Common myeloid progenitor, CD34-positive (primary cell): ENCODE measurements at regions not wholly inside any gene's neighbourhood (a gene's known extent, or its start where the extent isn't known, plus 50 kb on each side); places are given as distances from the start of the nearest gene placed in this dataset.

Source experiments
- CTCF ChIA-PET: fragments of 350-600 bp; sonication (Branson Sonifier 250); formaldehyde crosslinking; loops from one replicate; lab custom pipeline; 2021; ENCODE audit warnings: antibody characterized with exemption; lab: Charles Lee
- POLR2A ChIA-PET: fragments of 350-600 bp; sonication (Branson Sonifier 250); formaldehyde crosslinking; loops from one replicate; lab custom pipeline; 2021; ENCODE audit warnings: antibody characterized with exemption; lab: Charles Lee
- DNase-seq, 3 donors: peaks; one replicate each; pipeline versions ENCODE4 v3.0.0 to v3.0.0-alpha.2; 2013
- H3K27ac ChIP-seq, 2 experiments: 1 replicate in 1 of 2; 2 replicates in 1 of 2; pipeline ENCODE4 v1.7.0; 2013; ENCODE audit warnings: inconsistent platforms in 2 of 2, low read length in 2 of 2, mild to moderate bottlenecking in 2 of 2, low read depth in 1 of 2, moderate library complexity in 1 of 2; ENCODE audit not compliant: severe bottlenecking in 2 of 2, insufficient read depth in 1 of 2, poor library complexity in 1 of 2
- H3K27me3 ChIP-seq, 5 experiments: replicated peaks in 2 of 5; 1 replicate in 3 of 5; 2 replicates in 2 of 5; pipeline versions ENCODE4 v1.6.1 to v1.7.0; 2013; ENCODE audit warnings: low read length in 4 of 5, mild to moderate bottlenecking in 2 of 5, moderate library complexity in 2 of 5, inconsistent platforms in 1 of 5; ENCODE audit not compliant: insufficient read depth in 5 of 5, control insufficient read depth in 4 of 5
- H3K36me3 ChIP-seq, 4 experiments: 1 replicate in 2 of 4; 2 replicates in 2 of 4; pipeline versions ENCODE4 v1.6.1 to v1.7.0; 2013; ENCODE audit warnings: low read length in 3 of 4, control low read depth in 1 of 4, mild to moderate bottlenecking in 1 of 4; ENCODE audit not compliant: control insufficient read depth in 4 of 4, insufficient read depth in 4 of 4
- H3K4me1 ChIP-seq, 4 experiments: 1 replicate in 3 of 4; 2 replicates in 1 of 4; pipeline versions ENCODE4 v1.6.1 to v1.7.1; 2013; ENCODE audit warnings: low read length in 3 of 4, mild to moderate bottlenecking in 3 of 4, control low read depth in 1 of 4, inconsistent platforms in 1 of 4, moderate library complexity in 1 of 4; ENCODE audit not compliant: control insufficient read depth in 4 of 4, insufficient read depth in 4 of 4; ENCODE audit errors: control extremely low read depth in 1 of 4
- H3K4me3 ChIP-seq, 7 experiments: 1 replicate in 4 of 7; 2 replicates in 3 of 7; pipeline versions ENCODE4 v1.5.1 to v1.7.0; 2013; ENCODE audit warnings: mild to moderate bottlenecking in 7 of 7, low read length in 6 of 7, moderate library complexity in 6 of 7, inconsistent platforms in 2 of 7, low read depth in 2 of 7, control low read depth in 1 of 7; ENCODE audit not compliant: insufficient read depth in 4 of 7, control insufficient read depth in 1 of 7; ENCODE audit errors: extremely low read depth in 1 of 7
- H3K9me3 ChIP-seq, 5 experiments: 1 replicate in 4 of 5; 2 replicates in 1 of 5; pipeline versions ENCODE4 v1.6.1 to v1.7.1; 2013; ENCODE audit warnings: low read length in 4 of 5, mild to moderate bottlenecking in 2 of 5, inconsistent platforms in 1 of 5, low read depth in 1 of 5, moderate library complexity in 1 of 5; ENCODE audit not compliant: control insufficient read depth in 4 of 5, insufficient read depth in 2 of 5; ENCODE audit errors: control extremely low read depth in 1 of 5
- WGBS: methylation state at CpG from one replicate; pipeline ENCODE4 v1.1.5; 2013; ENCODE audit not compliant: insufficient coverage; 5-methylcytosine and 5-hydroxymethylcytosine counted together

DNA sequence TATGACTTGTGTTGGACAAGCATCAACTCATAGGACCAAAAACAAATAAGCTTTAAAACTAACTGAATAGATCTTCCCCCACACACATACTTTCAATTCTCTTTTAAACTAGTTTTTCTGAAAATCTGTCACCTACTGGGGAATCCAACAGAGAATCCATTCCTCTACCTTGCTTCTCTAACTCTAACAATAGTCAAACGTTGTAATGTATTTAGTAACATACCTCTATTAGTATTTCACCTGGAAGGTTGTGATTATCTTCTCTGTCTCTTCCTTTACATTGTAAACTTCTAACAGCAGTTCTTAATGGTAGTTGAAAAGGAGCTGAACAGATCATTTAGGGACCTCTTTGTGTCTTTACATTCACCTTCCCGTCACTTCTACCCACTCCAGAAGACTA is 337.1 kb upstream of the FAM241A start:
- CTCF ChIA-PET: no interaction called here
- POLR2A ChIA-PET: no interaction called here

GRCh38 chr4:111811661-111812060 is 333.6 kb upstream of the FAM241A start:
- no CpG with 5 or more reads among the region's 2 CpGs for WGBS
- CTCF ChIA-PET: no interaction called here
- no peaks in the 10 kb centered on the region for H3K27me3 ChIP-seq

More for the DNA sequence above, 337.1 kb upstream of the FAM241A start:
- no peak for DNase-seq
- H3K4me1 ChIP-seq: no peaks in the 10 kb centered on the region
- H3K9me3 ChIP-seq: no peaks in the 10 kb centered on the region
- H3K27me3 ChIP-seq: no peaks in the 10 kb centered on the region
- WGBS: no CpG with 5 or more reads among the region's 2 CpGs
- H3K27ac ChIP-seq: no peak overlapping the region
- H3K4me3 ChIP-seq: no peak overlapping the region
- H3K36me3 ChIP-seq: no peaks in the 10 kb centered on the region

DNA sequence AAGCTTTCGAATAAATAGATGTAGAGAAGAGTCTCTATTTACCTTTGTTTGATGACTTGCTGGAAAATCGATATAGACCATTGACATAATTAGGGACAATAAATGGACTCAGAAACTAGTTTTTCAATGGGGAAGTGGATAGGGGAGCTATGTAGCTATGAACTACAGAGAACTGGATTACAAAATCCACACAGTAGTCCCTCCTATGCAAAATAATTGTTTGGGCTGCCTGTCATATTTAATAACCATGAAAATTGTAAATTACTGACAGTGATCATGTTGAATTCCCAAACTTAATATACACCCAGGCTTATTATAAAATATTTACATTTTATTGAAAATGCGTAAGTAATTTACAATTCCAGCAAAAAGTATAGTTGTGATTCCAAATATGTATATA is 333.1 kb upstream of the FAM241A start:
- CTCF ChIA-PET: no interaction called here
- no peak overlapping the region for H3K27ac ChIP-seq
- no peak for DNase-seq
- no peaks in the 10 kb centered on the region for H3K9me3 ChIP-seq
- 86% methylated on average over 1 of the region's 3 CpGs for WGBS
- H3K4me1 ChIP-seq: no peaks in the 10 kb centered on the region
- H3K36me3 ChIP-seq: no peaks in the 10 kb centered on the region
- POLR2A ChIA-PET: no interaction called here
- H3K4me3 ChIP-seq: no peak overlapping the region
- H3K27me3 ChIP-seq: no peaks in the 10 kb centered on the region

More at GRCh38 chr4:111811661-111812060, 333.6 kb upstream of the FAM241A start:
- no peaks in the 10 kb centered on the region for H3K4me1 ChIP-seq
- DNase-seq: no peak
- H3K36me3 ChIP-seq: no peaks in the 10 kb centered on the region
- H3K4me3 ChIP-seq: no peak overlapping the region
- no peak overlapping the region for H3K27ac ChIP-seq
- POLR2A ChIA-PET: no interaction called here
- no peaks in the 10 kb centered on the region for H3K9me3 ChIP-seq

DNA sequence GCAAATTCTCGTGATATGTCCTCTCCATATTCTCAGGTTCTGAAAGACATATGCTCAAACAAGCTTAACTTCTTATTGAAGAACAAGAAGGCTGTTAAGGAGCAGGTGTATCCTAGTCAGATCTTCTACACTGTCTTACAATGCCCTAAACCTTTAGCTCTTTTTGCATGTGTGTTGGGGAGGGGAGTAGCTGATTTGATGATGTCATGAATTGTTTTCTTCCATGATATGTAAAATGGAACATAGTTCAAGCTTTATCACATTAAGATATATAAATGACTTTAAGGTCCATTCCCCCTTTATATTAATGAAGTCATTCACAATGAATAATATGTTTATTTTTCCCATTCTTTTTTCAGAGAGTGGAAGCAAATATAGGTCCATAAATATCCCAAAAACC is 332.5 kb upstream of the FAM241A start:
- POLR2A ChIA-PET: no interaction called here
- Histone ChIP-seq H3K4me3 (no peak overlapping the region), H3K27me3 (no peaks in the 10 kb centered on the region), H3K4me1 (no peaks in the 10 kb centered on the region), H3K27ac (no peak overlapping the region), H3K36me3 (no peaks in the 10 kb centered on the region), H3K9me3 (peaks cover 0 to 2% (median 0%) of the 10 kb centered on the region in 5 experiments)
- no CpG with 5 or more reads among the region's 1 CpG for WGBS
- CTCF ChIA-PET: no interaction called here
- no peak for DNase-seq

DNA sequence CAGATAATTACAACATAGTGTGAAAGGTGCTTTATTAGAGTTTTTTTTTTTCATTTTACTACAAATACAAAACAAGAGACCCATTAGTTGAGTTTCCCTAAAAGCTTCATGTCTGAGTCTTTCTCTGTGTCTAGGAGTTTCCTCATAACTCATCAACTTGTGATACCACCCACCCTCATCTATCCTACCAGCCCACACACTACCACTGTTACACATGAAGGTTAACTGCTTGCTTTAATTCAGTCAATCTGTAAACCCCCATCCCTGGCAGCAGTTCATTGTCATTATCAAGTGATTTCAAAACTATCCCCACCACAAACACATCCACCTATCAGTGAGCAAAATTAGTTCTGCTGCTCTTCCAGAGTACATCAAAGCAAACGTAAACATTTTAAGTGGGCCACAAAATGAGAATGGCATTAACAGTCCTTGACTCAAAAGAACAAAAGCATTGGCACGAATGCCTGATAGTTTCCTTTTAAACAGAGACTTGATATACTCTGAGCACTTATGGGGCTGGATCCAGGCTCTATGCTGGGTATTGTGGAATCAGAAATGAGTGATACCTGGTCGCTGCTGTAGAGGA is 331.6 kb upstream of the FAM241A start:
- Histone ChIP-seq H3K27ac (no peak overlapping the region), H3K4me3 (no peak overlapping the region), H3K4me1 (no peaks in the 10 kb centered on the region), H3K9me3 (peaks cover 0 to 2% (median 0%) of the 10 kb centered on the region in 5 experiments), H3K36me3 (no peaks in the 10 kb centered on the region), H3K27me3 (no peaks in the 10 kb centered on the region)
- ChIA-PET POLR2A (no interaction called here), CTCF (no interaction called here)
- 100% methylated on average over 2 of the region's 3 CpGs for WGBS
- no peak for DNase-seq

GRCh38 chr4:111814961-111815360 is 330.3 kb upstream of the FAM241A start:
- H3K4me3 ChIP-seq: no peak overlapping the region
- ChIA-PET POLR2A (interaction anchor here (0.6 kb wide), 1 partner anchor 103 kb away, joined by 3 read pairs; no protein-coding TSS in a partner anchor), CTCF (no interaction called here)
- H3K27ac ChIP-seq: no peak overlapping the region
- H3K4me1 ChIP-seq: no peaks in the 10 kb centered on the region
- WGBS: 79% methylated on average over 4 of the region's 6 CpGs
- no peaks in the 10 kb centered on the region for H3K27me3 ChIP-seq
- peaks cover 0 to 2% (median 0%) of the 10 kb centered on the region in 5 experiments for H3K9me3 ChIP-seq
- no peak for DNase-seq
- H3K36me3 ChIP-seq: no peaks in the 10 kb centered on the region

GRCh38 chr4:111821342-111821741 is 323.9 kb upstream of the FAM241A start:
- Histone ChIP-seq H3K36me3 (no peaks in the 10 kb centered on the region), H3K27me3 (no peaks in the 10 kb centered on the region), H3K27ac (no peak overlapping the region), H3K4me1 (no peaks in the 10 kb centered on the region), H3K4me3 (no peak overlapping the region), H3K9me3 (peaks cover 0 to 2% (median 0%) of the 10 kb centered on the region in 5 experiments)
- ChIA-PET CTCF (no interaction called here), POLR2A (no interaction called here)
- DNase-seq: no peak
